GM12878 (cell line): ENCODE measurements at regions not wholly inside any gene's neighbourhood (a gene's known extent, or its start where the extent isn't known, plus 50 kb on each side); places are given as distances from the start of the nearest gene placed in this dataset.

Experiments
- ATAC-seq: fragments of 200-7000 bp; cut with Tn5 transposase; 3 replicates; pipeline ENCODE4 v1.9.1; 2020; ENCODE audit warnings: mild to moderate bottlenecking, moderate library complexity
- BruUV-seq: library from RNA; stranded (reverse); fragments of 400-500 nt; replicated peaks from 2 replicates; lab custom pipeline; 2021; lab: Mats Ljungman, UMichigan
- CTCF ChIA-PET: fragments of 300-600 bp; sonication (Branson Sonifier 250); formaldehyde crosslinking; extraction: SDS; loops from one replicate; lab custom pipeline; 2021; ENCODE audit warnings: inconsistent platforms; lab: Yijun Ruan, JAX
- POLR2A ChIA-PET: fragments of 350-600 bp; formaldehyde crosslinking; extraction: SDS; loops from one replicate; lab custom pipeline; 2021; ENCODE audit warnings: inconsistent platforms; lab: Charles Lee
- RAD21 ChIA-PET: fragments of 300-600 bp; sonication (Branson Sonifier 250); formaldehyde crosslinking; loops from one replicate; lab custom pipeline; 2023; ENCODE audit warnings: antibody characterized with exemption; ENCODE audit not compliant: unreplicated experiment; lab: Charles Lee
- SMC1A ChIA-PET: fragments of 300-600 bp; sonication (Branson Sonifier 250); formaldehyde crosslinking; loops from one replicate; lab custom pipeline; 2023; ENCODE audit not compliant: unreplicated experiment, uncharacterized antibody; lab: Charles Lee
- DNase-seq: peaks from one replicate; pipeline ENCODE4 v3.0.0-alpha.2; 2011; ENCODE audit warnings: low read depth, low spot score
- FAIRE-seq: peaks from 3 replicates; lab custom pipeline; 2011; peaks lifted over from hg19 to GRCh38; lab: Jason Lieb, UNC
- H2AFZ ChIP-seq: 2 replicates; pipeline ENCODE4 v1.6.0; 2011; ENCODE audit warnings: low read depth, low read length, control low read depth; ENCODE audit not compliant: control insufficient read depth
- H3K27ac ChIP-seq: 2 replicates; pipeline ENCODE4 v1.5.1; 2011; ENCODE audit warnings: control low read depth; ENCODE audit not compliant: control insufficient read depth, insufficient read depth
- H3K27me3 ChIP-seq, 2 experiments: replicated peaks in 1 of 2; 2 replicates each; pipeline versions ENCODE4 v1.6.0 to v1.6.1; 2011; ENCODE audit warnings: low read length in 1 of 2; ENCODE audit not compliant: control insufficient read depth in 2 of 2, insufficient read depth in 2 of 2
- H3K36me3 ChIP-seq, 2 experiments: 2 replicates each; pipeline ENCODE4 v1.5.1; 2011; ENCODE audit warnings: low read length in 1 of 2; ENCODE audit not compliant: control insufficient read depth in 2 of 2, insufficient read depth in 2 of 2
- H3K4me1 ChIP-seq: 2 replicates; pipeline ENCODE4 v1.6.1; 2011; ENCODE audit warnings: mild to moderate bottlenecking, low read length, moderate library complexity, mixed read lengths; ENCODE audit not compliant: control insufficient read depth, insufficient read depth
- H3K4me2 ChIP-seq: 2 replicates; pipeline ENCODE4 v1.6.0; 2011; ENCODE audit warnings: control low read depth; ENCODE audit not compliant: control insufficient read depth, insufficient read depth
- H3K4me3 ChIP-seq: fragments of 200-600 bp; sonication (generic); 2 replicates; pipeline ENCODE4 v1.5.1; 2016
- H3K79me2 ChIP-seq: 2 replicates; pipeline ENCODE4 v1.6.0; 2011; ENCODE audit warnings: low read length; ENCODE audit not compliant: control insufficient read depth, insufficient read depth
- H3K9ac ChIP-seq: 2 replicates; pipeline ENCODE4 v1.8.0; 2011; ENCODE audit warnings: low read length, control low read depth, mixed read lengths; ENCODE audit not compliant: control insufficient read depth, insufficient read depth
- H3K9me3 ChIP-seq: replicated peaks from 3 replicates; pipeline ENCODE4 v1.5.1; 2011; ENCODE audit warnings: mild to moderate bottlenecking, low read length; ENCODE audit not compliant: control insufficient read depth, insufficient read depth
- H4K20me1 ChIP-seq: 2 replicates; pipeline ENCODE4 v1.6.0; 2011; ENCODE audit not compliant: control insufficient read depth, insufficient read depth
- ASH2L ChIP-seq: fragments of 300-600, 200-600 bp; sonication (generic); IDR thresholded peaks from 2 replicates; pipeline ENCODE4 v1.6.1; 2017; ENCODE audit warnings: low read depth, mild to moderate bottlenecking, borderline replicate concordance
- ATF2 ChIP-seq: IDR thresholded peaks from 2 replicates; pipeline ENCODE4 v1.6.1; 2012; ENCODE audit warnings: low read length, inconsistent platforms
- BHLHE40 ChIP-seq, 2 experiments: fragments of 450-650 bp in 1 of 2; IDR thresholded peaks; 2 replicates each; pipeline ENCODE4 v1.6.1; 2011 to 2017; ENCODE audit warnings: low read depth in 2 of 2, borderline replicate concordance in 1 of 2, improper control_type of control experiment in 1 of 2, low read length in 1 of 2, mild to moderate bottlenecking in 1 of 2
- CHD1 ChIP-seq: IDR thresholded peaks from 2 replicates; pipeline ENCODE4 v1.6.1; 2012; ENCODE audit warnings: low read depth, low read length, improper control_type of control experiment
- DPF2 ChIP-seq: fragments of 450-650 bp; IDR thresholded peaks from 2 replicates; pipeline ENCODE4 v1.6.1; 2017; ENCODE audit warnings: mild to moderate bottlenecking
- KLF5 ChIP-seq: fragments of 450-650 bp; IDR thresholded peaks from 2 replicates; pipeline ENCODE4 v1.6.1; 2014; ENCODE audit warnings: mild to moderate bottlenecking; ENCODE audit not compliant: partially characterized antibody
- MXI1 ChIP-seq: fragments of 150-350 bp; IDR thresholded peaks from 2 replicates; pipeline ENCODE4 v1.6.1; 2011; ENCODE audit warnings: low read depth, mild to moderate bottlenecking, inconsistent platforms, low read length, improper control_type of control experiment
- POU2F2 ChIP-seq: IDR thresholded peaks from 3 replicates; pipeline ENCODE4 v1.6.1; 2011; ENCODE audit warnings: low read depth, mild to moderate bottlenecking, low read length, borderline replicate concordance
- RB1 ChIP-seq: fragments of 450-650 bp; formaldehyde crosslinking; IDR thresholded peaks from 2 replicates; pipeline ENCODE4 v1.6.1; 2017; ENCODE audit warnings: mild to moderate bottlenecking, borderline replicate concordance
- RUNX3 ChIP-seq: IDR thresholded peaks from 2 replicates; pipeline ENCODE4 v1.6.1; 2012; ENCODE audit warnings: low read length, inconsistent platforms
- SPI1 ChIP-seq: IDR thresholded peaks from 2 replicates; pipeline ENCODE4 v1.6.1; 2011; ENCODE audit warnings: low read depth, mild to moderate bottlenecking, low read length, moderate library complexity, borderline replicate concordance; ENCODE audit not compliant: insufficient read depth
- STAT1 ChIP-seq: fragments of 450-650 bp; conservative IDR thresholded peaks from 2 replicates; pipeline ENCODE4 v1.6.1; 2014; ENCODE audit warnings: antibody characterized with exemption, mild to moderate bottlenecking
- TARDBP ChIP-seq: IDR thresholded peaks from 2 replicates; pipeline ENCODE4 v1.6.1; 2016; ENCODE audit warnings: borderline replicate concordance
- ZBTB4 ChIP-seq: fragments of 450-650 bp; formaldehyde crosslinking; IDR thresholded peaks from 2 replicates; pipeline ENCODE4 v1.4.0; 2022; ENCODE audit warnings: mild to moderate bottlenecking, moderate library complexity
- ZNF592 ChIP-seq: fragments of 450-650 bp; IDR thresholded peaks from 2 replicates; pipeline ENCODE4 v1.6.1; 2017; ENCODE audit warnings: mild to moderate bottlenecking, moderate library complexity
- ZNF622 ChIP-seq: fragments of 450-650 bp; IDR thresholded peaks from 2 replicates; pipeline ENCODE4 v1.6.1; 2017; ENCODE audit warnings: mild to moderate bottlenecking, inconsistent platforms
- ZZZ3 ChIP-seq: IDR thresholded peaks from 2 replicates; pipeline ENCODE4 v1.6.1; 2011; ENCODE audit warnings: low read depth; ENCODE audit not compliant: control insufficient read depth, insufficient read length
- whole genome bisulfite sequencing: methylation state at CpG from one replicate; pipeline ENCODE4 v1.1.6; 2016; ENCODE audit warnings: low lambda C conversion rate; ENCODE audit not compliant: insufficient replicate concordance, insufficient coverage; ENCODE audit errors: missing lambda C conversion rate; 5-methylcytosine and 5-hydroxymethylcytosine counted together
- in situ Hi-C: fragments of 300-500 bp; cut with MboI; formaldehyde crosslinking; loops from 9 replicates; pipeline ENCODE4 v1.14.3; 2018; ENCODE audit warnings: mixed read lengths
- intact Hi-C: fragments of 100-400 bp; cut with micrococcal nuclease; formaldehyde crosslinking; loops from one replicate; pipeline ENCODE4 v1.14.2; 2022; ENCODE audit not compliant: unreplicated experiment

DNA sequence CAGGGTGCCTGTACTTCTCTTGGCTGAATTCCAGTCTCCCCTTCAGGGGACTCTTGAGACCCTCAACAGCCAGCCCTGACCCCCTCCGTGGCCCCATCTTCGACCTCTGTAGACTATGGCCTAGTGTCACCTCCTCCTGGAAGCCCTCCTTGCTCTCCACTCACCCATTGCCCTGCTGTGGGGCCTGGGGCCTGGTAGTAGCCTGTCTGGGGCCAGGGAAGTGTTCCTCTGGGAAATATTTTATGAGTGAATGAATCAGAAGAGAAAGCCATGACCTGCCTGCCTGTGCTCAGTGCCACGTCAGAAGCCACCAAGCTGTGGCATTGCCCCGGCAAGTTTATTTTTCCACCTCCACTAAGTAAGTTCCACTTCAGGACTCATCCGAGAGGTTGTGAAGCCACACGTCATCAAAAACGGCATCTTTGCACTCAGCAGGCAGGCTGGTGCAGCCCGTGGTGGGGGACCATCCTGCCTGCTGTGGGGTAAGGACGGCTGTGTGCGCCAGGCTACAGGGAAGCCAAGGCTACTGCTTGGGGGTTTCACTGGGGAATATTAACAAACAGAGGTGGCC is 59.6 kb upstream of the PPARA start:
- Histone ChIP-seq H3K4me1 (no peaks in the 10 kb centered on the region), H3K4me2 (no peak overlapping the region), H3K4me3 (no peak overlapping the region), H3K9me3 (no peaks in the 10 kb centered on the region), H3K36me3 (no peaks in the 10 kb centered on the region), H3K27ac (no peak overlapping the region), H2AFZ (no peak overlapping the region), H4K20me1 (no peaks in the 10 kb centered on the region), H3K79me2 (no peaks in the 10 kb centered on the region), H3K9ac (no peak overlapping the region), H3K27me3 (no peaks in the 10 kb centered on the region)
- in situ Hi-C loops (no loop called here), intact Hi-C loops (no loop called here)
- ChIA-PET RAD21 (no interaction called here), POLR2A (no interaction called here), CTCF (interaction anchor here (1.0 kb wide), 1 partner anchor 26 kb away, joined by 3 read pairs; no protein-coding TSS in a partner anchor), SMC1A (no interaction called here)
- DNase-seq (no peak), ATAC-seq (no peak), FAIRE-seq (no peak)
- no TSS peak for BruUV-seq
- WGBS = 87% methylated on average over 10 of the region's 10 CpGs
- TF ChIP-seq BHLHE40 (IDR thresholded peaks at IDR 0.05; ENCODE audit: borderline replicate concordance in 1 of 2, low read depth in 2 of 2, low read length in 1 of 2) = no peak
- TF ChIP-seq KLF5 = no peak
- no peak for TF ChIP-seq DPF2
- no peak for TF ChIP-seq ZBTB4 (CRISPR knock-in tag)
- no peak for TF ChIP-seq STAT1
- TF ChIP-seq CHD1 = no peak
- no peak for TF ChIP-seq SPI1
- no peak for TF ChIP-seq RB1
- no peak for TF ChIP-seq ZNF592
- no peak for TF ChIP-seq ZZZ3
- TF ChIP-seq TARDBP = no peak
- TF ChIP-seq ATF2 = no peak
- TF ChIP-seq ZNF622 = no peak
- TF ChIP-seq ASH2L = no peak
- TF ChIP-seq MXI1 = no peak
- TF ChIP-seq POU2F2 = no peak
- no peak for TF ChIP-seq RUNX3
